GM18517 (cell line): ENCODE measurements at regions not wholly inside any gene's neighbourhood (a gene's known extent, or its start where the extent isn't known, plus 50 kb on each side); places are given as distances from the start of the nearest gene placed in this dataset.
"Not testable (repeated sequence)": the region's sequence is repeated elsewhere in the genome, so short reads cannot be mapped to it uniquely, and the experiment has no call there.

ENCODE experiments used
- ATAC-seq: cut with Tn5 transposase; IDR thresholded peaks from one replicate; pipeline ENCODE4 v1.9.1; 2021; ENCODE audit warnings: mild to moderate bottlenecking, moderate library complexity; ENCODE audit not compliant: unreplicated experiment

- no peak for ATAC-seq
Observed at GRCh38 chr4:103318327-103318726, 120.2 kb upstream of the CENPE start.

GRCh38 chr4:103308248-103308561, 110.1 kb upstream of the CENPE start:
- no peak for ATAC-seq

GRCh38 chr4:103307453-103308247, 109.5 kb upstream of the CENPE start:
- no peak for ATAC-seq

- ATAC-seq = no peak
Observed at GRCh38 chr4:103306870-103307375, 108.8 kb upstream of the CENPE start.

GRCh38 chr4:103305355-103305754, 107.2 kb upstream of the CENPE start:
- no peak for ATAC-seq

GRCh38 chr4:103303011-103303410, 104.9 kb upstream of the CENPE start:
- no peak for ATAC-seq

GRCh38 chr4:103292959-103293358, 94.8 kb upstream of the CENPE start:
- ATAC-seq = no peak

- ATAC-seq = no peak
Observed at GRCh38 chr4:103292373-103292772, 94.2 kb upstream of the CENPE start.

GRCh38 chr4:103289186-103289585, 91.0 kb upstream of the CENPE start:
- no peak for ATAC-seq

GRCh38 chr4:103272174-103272573, 74.0 kb upstream of the CENPE start:
- no peak for ATAC-seq

- no peak for ATAC-seq
Observed at GRCh38 chr4:103268746-103269145, 70.6 kb upstream of the CENPE start.

- no peak for ATAC-seq
Observed at GRCh38 chr4:103264905-103265304, 66.8 kb upstream of the CENPE start.

- ATAC-seq = not testable (repeated sequence)
Observed at GRCh38 chr4:103256068-103256467, 57.9 kb upstream of the CENPE start.
